NCI-H748 (cell line): ENCODE measurements at regions not wholly inside any gene's neighbourhood (a gene's known extent, or its start where the extent isn't known, plus 50 kb on each side); places are given as distances from the start of the nearest gene placed in this dataset.
"Not testable (repeated sequence)": the region's sequence is repeated elsewhere in the genome, so short reads cannot be mapped to it uniquely, and the experiment has no call there.

ENCODE experiments used
- DNase-seq: peaks from one replicate; lab custom pipeline; 2025; ENCODE audit not compliant: unreplicated experiment; lab: John Stamatoyannopoulos, UW

DNA sequence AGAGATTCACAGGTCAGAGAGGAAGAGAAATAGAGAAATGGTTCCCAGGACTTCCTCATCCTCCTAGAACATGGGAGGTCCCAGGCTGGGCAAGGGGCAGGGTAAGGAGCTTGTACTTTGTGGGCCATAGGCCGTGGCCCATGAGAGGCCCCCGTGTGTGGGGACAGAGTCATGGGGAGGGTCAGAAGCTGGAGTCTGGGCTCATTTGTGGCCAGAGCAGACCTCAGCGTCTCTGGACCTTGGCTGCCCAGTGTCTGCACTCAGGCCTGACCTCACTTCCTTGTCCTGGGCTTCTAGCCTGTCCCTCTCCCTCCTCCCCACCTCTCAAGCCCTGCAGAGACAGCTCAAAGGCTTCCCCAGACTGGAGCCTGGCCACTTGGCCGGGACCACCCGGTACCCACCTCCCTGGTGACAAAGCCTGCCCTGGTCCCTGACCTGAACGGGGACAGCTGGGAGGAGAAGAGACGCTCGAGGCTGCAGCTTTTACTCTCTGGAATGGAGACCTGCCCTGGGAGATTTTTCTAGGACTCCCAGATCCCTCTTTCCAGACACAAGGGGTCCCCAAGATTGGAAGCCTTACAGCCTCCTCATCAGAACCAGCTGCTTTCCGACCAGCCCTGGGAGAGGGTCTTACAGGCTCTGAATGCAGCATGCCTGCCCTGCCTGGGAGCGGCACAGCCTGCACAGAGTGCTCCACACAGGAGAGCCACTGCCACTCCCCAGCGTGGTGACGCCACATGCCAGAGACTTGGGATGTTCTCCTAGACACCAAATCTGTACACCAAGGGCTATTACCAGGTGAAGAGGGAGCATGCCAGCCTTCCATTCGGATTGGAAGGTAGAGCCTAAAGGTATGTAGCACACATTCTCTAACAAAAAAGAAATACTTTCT, 569.0 kb upstream of the B3GAT1 start:
- no peak for DNase-seq

DNA sequence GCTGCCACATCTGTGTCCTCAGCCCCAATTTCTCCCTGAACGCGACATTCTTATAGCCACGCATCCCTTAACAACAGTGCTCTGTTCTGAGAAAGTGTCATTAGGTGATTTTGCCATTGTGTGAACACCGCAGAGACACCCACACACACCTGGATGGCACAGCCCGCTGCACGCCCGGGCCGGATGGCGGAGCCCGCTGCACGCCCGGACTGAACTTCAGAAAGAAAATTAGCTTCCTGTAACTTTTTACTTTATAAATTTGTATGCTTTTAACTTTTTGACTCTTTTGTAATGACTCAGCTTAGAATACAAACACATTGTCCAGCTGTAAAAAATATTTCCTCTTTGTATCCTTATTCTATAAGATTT, 567.0 kb upstream of the B3GAT1 start:
- DNase-seq, result not testable (repeated sequence)

DNA sequence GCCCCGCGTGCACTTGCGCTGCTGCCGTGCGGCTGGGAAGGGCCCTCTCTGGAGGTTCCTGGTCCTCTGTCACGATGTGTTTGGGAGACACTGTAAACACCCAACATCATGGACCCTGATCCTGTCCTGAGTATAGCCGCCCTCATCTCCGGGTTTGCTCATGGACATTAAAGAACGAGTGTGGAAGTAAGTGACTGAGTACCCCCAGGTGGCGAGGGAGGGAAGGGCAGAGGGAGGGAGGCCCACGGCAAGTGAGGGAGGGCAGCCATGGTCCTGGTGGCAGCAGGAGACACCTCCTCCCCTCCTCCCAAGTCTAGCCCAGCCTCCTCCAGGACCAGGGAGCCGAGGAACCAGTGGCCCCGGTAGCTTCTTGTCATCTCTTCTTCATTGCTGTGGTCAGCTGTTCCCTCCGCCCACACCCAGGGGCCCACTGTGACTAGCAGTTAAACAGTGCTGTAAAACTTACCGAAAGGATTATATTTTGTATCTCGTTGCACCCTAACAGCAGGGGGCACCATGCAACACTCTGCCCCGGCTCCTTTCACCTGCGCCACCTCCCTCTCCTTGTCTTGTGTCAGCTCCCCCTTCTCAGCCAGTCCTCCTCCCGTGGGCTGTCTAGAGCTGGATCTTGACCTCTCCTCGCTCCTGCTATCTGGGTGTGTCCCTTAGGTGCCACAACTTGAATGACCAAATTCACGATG, 566.5 kb upstream of the B3GAT1 start:
- no peak for DNase-seq

DNA sequence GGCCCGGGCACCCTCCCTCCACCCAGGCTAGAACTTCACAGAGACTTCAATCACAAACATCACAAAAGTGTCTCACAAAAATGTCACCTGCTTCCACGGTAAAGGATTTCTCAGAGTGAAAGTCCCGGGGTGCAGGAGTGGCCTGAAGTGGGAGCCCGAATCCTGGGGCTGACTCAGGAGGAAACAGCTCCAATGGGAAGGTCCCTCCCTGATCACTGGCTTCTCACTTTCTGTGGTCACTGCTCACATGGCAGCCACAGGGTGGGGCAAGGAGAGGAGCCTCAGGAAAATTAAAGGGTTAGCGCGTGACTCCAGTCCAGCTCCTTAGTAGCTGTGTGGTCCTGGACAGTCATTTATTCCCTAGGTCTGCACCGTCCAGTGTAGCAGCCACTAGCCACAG, 564.5 kb upstream of the B3GAT1 start:
- no peak for DNase-seq

DNA sequence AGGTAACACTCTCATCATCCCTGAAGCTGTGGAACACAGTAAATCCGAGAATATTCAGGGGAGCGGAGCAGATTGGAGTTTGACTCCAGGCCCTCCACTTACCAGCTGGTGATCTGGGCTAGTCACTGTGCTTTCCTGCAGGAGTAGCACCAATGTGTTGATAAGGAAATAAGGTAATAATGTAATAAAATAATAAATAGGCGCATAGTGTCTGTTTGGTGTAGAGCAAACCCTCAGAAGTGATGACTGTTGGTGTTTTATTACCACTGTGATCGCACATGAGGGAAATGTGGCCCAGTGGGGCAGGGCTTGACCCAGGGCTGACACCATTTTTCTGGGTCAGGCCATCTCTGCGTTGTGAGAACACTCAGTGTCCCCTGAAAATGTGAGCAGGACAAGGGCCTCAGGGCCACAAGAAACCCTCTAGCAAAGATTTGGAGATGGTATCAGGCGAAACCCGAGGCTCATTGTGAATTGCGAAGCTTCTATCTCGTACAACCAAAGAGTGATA, 563.9 kb upstream of the B3GAT1 start:
- no peak for DNase-seq

DNA sequence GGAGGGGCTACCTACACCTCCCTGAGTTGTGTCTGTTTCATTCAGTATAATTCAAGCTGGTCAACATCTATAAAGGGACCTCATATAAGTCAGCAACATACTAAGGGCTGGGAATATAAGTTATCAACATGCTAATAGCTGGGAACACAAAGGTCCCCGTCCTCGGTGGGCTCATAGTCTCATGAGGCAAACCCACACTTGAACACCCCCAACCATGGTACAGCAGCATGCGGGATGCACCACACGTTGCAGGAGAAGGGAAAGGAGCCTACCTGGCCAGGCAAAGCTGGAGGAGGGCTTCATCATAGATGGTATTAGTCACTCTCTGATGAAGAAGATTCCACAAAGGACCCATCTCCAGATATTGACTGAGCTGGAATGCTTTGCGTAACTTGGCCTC, 561.8 kb upstream of the B3GAT1 start:
- no peak for DNase-seq

DNA sequence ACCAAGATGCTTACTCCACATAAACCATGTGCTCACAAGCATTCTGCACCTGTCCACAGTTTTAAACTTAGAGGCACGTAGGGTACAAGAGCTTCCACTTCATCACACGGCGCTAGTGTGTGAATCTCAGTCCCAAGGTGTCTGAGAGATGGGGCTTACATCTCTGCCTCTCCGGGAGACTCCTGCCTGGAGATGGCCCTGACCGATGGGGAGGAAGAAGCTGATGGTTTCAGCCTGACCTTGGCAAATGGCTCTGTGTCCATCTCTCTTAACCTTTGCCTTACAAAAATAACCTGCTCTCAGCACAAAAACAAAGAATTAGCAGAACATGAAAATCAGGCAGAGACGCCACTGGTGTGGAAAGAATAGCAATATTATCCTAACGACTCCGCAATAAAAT, 559.3 kb upstream of the B3GAT1 start:
- no peak for DNase-seq

DNA sequence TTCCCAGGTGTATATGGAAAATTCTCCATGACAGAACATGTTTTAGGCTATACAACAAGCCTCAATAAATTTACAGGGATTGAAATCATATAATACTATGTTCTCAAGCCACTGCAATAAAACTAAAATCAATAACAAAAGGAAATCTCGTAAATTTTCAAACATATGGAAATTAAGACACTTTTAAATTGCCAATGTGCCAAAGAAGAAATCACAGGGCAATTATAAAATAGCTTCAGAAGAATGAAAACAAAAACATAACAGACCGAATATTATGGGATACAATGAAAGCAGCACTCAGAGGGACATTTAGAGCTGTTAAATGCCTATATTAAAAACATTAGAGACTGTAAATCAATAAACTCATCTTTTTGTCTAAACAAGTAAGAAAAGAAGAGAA, 555.7 kb upstream of the B3GAT1 start:
- no peak for DNase-seq

DNA sequence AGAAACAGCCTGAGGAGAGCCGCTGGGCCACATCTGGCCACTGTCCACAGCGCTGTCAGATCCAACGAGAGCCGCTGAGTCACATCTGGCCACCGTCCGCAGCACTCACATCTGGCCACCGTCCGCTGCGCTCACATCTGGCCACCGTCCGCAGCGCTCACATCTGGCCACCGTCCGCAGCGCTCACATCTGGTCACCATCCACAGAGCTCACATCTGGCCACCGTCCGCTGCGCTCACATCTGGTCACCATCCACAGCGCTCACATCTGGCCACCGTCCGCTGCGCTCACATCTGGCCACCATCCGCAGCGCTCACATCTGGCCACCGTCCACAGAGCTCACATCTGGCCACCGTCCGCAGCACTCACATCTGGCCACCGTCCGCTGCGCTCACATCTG, 549.3 kb upstream of the B3GAT1 start:
- DNase-seq, result not testable (repeated sequence)

DNA sequence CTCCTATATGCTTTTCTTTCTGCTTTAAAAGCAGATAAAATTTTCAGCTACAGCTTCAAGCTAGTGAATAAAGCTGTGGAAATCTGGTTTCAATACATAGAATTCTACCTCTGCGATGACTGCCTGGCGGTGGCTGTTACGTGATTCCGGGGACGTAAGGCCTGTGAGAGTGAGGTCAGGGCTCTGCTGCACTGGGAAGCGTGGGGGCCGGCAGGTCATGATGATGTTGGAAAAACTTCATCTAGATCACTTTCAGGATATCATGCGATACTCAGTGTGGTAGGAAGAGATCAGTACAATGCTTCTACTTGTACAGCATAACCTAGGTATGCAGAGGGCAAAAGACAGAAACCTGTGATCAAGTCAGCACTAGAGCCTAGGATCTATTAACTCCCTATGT, 546.8 kb upstream of the B3GAT1 start:
- DNase-seq, result no peak

DNA sequence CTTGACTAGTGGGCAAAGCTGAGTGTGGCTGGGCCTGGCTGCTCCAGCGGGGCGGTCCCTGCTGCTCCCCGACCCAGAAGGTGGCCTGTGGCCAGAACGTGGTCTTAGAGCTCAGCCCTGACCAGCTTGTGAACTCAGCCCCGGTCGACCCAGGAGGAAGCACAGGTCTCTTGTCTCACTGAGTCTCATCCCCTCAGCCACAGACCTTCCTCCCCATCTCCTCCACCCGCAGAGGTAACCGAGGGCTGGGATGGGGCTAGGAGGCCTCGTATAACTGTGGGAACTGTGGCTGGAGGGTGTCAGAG, 546.2 kb upstream of the B3GAT1 start:
- DNase-seq, result no peak

DNA sequence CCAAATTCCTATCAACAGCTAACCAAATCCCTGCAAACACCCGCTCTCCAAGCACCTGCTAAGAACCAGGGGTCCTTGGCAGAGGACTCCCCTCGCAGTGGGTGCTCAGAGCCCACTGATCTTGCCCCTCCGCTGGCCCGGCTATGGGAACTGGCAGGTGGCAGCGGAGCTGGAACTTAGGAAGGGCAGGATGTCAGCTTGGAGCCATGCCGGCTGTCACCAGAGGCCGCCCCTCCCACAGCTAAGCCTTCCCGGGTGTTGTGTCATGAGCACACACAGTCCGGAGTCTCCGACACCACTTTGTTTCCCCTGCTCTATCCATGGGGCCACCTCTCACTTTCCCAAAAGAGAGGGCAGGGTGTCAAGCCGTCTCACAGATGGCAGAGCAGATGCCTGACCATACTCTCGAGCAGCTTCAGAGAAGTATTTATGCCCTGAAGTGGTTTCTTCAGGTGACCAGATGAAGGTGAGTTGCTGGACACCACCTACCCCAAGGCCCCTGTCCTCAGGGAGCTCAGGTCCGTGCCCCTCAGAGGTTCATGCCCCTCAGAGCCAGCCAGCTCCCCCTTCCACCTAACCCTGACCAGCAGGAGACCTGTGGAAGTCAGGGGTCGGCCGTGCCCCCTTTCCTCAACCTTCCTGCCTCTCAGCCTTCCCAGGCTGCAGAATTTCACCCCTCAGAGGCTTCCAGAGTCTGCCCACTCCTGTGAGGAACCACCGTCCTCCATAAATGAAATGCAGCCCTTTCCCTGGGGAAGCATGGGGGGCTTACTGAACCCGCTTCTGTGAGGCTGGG, 545.7 kb upstream of the B3GAT1 start:
- no peak for DNase-seq

DNA sequence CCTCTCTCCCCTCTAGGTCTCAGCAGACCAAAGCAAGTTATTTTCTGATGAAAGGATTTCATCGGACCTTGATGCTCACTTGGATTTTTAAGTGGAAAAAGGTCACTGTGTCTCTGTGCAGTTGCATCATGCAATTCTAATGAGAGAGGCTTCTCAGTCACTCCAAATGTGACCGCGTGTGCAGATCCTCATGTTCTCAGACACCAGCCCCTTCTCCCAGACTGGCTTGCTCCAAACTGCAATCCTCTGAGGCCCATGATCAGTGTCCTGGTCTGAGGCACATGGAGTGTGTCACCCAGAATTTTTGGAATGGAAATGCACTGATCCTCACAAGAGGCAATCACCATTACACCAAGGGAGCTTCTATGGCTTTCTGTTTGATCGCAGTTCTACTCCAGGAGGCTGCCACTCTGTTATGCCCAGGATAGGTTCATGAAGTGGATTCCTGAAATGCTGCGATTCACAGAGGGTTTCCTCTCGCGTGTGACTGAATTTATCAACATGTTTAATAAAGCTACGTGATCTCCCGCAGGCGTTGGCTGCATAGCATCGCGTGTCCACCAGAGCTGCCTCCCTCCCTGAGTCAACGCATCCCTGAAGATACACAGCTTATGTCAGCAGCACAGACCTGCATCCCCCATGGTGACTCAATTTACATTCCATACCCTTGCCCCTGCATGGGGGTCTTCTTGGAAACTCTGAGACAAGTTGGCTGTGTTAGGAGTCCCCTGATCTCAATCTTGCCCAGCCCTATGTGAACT, 544.6 kb upstream of the B3GAT1 start:
- no peak for DNase-seq

DNA sequence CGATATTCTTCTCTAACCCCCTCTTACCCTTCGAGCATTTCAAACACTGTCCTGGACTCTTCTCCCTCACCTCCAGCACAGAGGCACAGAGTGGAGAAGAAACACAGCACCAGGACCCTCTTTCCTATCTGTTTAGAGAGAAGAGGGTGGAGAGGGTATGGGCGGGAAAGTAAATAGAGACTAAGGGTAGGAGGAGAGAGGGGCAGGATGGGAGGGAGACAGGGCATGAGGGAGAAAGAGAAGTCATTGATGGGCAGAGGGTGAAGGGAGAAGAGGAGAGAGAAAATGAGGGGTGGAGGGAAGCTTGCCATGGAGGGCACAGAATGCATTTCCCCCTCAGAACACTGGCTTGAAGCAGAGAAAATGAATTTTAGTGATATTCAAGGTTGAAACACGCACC, 543.9 kb upstream of the B3GAT1 start:
- not testable (repeated sequence) for DNase-seq

DNA sequence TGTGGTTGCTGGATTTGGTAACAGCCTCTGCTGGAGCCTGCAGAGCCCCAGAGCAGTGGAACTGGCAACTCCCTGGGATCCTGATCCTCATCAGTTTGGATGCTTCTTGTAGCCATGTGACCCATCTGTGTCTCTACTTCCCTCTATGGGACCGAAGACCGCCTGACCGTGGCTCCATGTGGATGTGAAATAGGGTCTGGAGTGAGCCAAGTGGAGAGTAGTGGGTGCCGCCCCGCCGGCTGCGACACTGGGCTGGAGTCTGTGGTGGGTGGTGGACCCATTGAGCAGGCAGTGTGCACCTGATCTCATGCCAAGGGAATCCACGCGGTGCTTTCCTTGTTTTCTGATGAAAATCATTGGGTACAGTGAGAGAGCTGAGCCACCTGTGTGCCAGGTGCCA, 543.2 kb upstream of the B3GAT1 start:
- no peak for DNase-seq

DNA sequence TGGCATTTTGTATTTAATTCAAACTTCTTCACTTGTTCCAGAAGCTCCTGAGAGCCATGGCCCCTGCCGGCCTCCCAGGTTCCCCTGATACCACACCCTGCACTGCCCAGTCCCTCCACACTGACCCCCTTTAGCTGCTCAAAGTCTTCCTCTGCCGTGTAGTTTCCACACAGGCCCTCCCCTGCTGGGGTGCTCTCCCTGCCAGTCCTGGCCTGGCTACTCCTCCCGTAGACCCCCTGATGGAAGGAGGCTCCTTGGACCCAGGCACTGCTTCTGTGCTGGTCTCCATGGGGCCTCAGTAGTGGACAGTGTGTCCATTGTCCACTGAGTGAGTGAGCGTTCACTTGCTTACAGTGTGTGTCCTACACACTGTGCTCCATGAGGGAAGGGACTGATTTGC, 542.4 kb upstream of the B3GAT1 start:
- not testable (repeated sequence) for DNase-seq

DNA sequence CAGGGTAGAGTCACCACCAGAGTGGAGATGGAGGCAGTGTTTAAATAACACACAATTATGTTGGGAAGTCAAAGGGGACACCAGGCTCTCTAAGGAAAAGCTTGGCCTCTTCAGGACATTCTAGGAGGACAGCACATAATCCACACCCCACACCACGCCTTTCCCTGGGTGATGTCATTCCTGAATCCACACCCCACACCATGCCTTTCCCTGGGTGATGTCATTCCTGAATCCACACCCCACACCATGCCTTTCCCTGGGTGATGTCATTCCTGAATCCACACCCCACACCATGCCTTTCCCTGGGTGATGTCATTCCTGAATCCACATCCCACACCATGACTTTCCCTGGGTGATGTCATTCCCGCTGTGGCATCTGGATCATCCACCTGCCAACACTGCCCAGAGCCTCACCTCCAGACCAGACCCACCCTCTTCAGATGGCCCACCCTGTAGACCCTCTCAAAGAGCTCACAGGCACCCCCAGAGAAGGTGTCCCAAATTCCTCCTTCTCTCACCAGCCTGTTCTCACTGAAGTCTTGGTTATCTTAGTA, 541.5 kb upstream of the B3GAT1 start:
- not testable (repeated sequence) for DNase-seq

DNA sequence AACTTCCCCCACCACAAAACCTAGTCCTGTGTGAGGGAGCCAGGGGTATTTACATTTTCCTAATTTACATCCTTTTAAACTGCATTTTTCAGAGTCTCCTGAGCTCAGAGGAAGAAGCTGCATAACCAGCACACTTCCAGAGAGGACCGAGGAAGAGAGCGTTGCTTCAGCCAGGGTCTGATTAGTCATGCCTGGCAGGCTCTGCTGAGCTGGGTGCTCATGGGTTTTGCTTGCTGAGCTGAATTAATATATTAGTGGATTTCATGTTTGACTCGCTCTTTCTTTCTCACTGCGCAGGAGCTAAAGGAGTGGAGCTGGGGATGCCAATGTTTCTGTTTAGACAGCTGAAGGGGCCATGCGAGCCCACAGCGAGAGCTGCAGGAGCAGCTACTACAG, 539.3 kb upstream of the B3GAT1 start:
- no peak for DNase-seq

DNA sequence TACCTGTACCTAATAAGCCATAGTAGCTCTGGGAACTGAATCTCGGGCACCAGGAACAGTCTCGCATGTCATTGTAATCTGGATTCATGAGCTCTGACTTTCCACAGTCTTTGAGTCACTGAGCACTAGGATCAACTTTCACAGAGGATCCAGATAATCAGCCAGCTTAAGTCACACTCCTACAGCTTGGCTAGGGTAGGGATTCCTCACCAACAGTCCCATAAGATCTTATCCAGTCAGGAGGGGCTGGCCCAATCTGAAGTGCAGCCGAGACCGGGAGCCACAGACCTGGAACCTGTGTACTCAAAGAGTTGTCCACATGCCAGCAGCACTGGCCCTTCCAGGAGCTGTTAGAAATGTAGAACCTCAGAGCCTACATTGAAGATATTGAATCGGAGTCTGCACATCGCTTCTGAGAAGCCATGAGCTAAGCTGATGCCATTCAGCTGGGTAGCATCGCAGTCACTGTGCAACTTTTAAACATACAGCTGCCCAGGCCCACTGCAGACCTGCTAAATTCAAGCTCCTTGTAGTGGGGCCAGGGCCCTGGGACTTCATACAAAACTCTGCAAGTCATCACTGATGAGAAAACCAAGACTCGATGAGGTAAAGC, 538.8 kb upstream of the B3GAT1 start:
- no peak for DNase-seq
